Hepatocyte (in vitro differentiated cells): ENCODE measurements at regions not wholly inside any gene's neighbourhood (a gene's known extent, or its start where the extent isn't known, plus 50 kb on each side); places are given as distances from the start of the nearest gene placed in this dataset.

Experiments
- CTCF ChIP-seq: fragments of 200-600 bp; sonication (generic); IDR thresholded peaks from 2 replicates; pipeline ENCODE4 v1.5.1; 2016; ENCODE audit warnings: antibody characterized with exemption, mild to moderate bottlenecking; ENCODE audit not compliant: poor library complexity
- EZH2 ChIP-seq: fragments of 200-600 bp; sonication (generic); IDR thresholded peaks from 2 replicates; pipeline ENCODE4 v1.6.1; 2016; ENCODE audit warnings: antibody characterized with exemption, mild to moderate bottlenecking, borderline replicate concordance
- EZH2phosphoT487 ChIP-seq: fragments of 200-600 bp; sonication (generic); IDR thresholded peaks from one replicate; pipeline ENCODE4 v1.6.1; 2018; ENCODE audit warnings: antibody characterized with exemption, mild to moderate bottlenecking, low read depth, moderate library complexity; ENCODE audit not compliant: unreplicated experiment, severe bottlenecking

- no peak for TF ChIP-seq CTCF
- TF ChIP-seq EZH2, result no peak
- TF ChIP-seq EZH2phosphoT487, result no peak
These were observed 221.8 kb downstream of the MREG start for GRCh38 chr2:215791481-215791937.
